Neural cell (in vitro differentiated cells): ENCODE measurements at regions not wholly inside any gene's neighbourhood (a gene's known extent, or its start where the extent isn't known, plus 50 kb on each side); places are given as distances from the start of the nearest gene placed in this dataset.

ENCODE experiments used
- H2AFZ ChIP-seq: fragments of 200-600, 300-800 bp; sonication (generic), shearing (Covaris generic); 2 replicates; pipeline ENCODE4 v1.6.0; 2014; ENCODE audit warnings: low read depth, mild to moderate bottlenecking, antibody characterized with exemption, low read length, moderate library complexity
- H3F3A ChIP-seq: fragments of 200-600 bp; shearing (Covaris generic); 2 replicates; pipeline ENCODE4 v1.6.1; 2016; ENCODE audit warnings: mild to moderate bottlenecking, moderate library complexity, mixed read lengths, antibody characterized with exemption, low read length; ENCODE audit not compliant: insufficient read depth, poor library complexity, severe bottlenecking
- H3K27ac ChIP-seq: fragments of 200-600, 300-800 bp; sonication (generic), shearing (Covaris generic); 2 replicates; pipeline ENCODE4 v1.5.1; 2014; ENCODE audit warnings: mild to moderate bottlenecking, low read length, moderate library complexity
- H3K27me3 ChIP-seq: fragments of 300-800, 200-600 bp; sonication (generic), shearing (Covaris generic); 2 replicates; pipeline ENCODE4 v1.6.0; 2014; ENCODE audit warnings: mild to moderate bottlenecking, low read depth, low read length, moderate library complexity; ENCODE audit not compliant: insufficient read depth
- H3K36me3 ChIP-seq: fragments of 300-800, 200-600 bp; sonication (generic), shearing (Covaris generic); 2 replicates; pipeline ENCODE4 v1.5.1; 2014; ENCODE audit warnings: mild to moderate bottlenecking, antibody characterized with exemption, low read length, moderate library complexity; ENCODE audit not compliant: insufficient read depth
- H3K4me2 ChIP-seq: fragments of 300-800, 200-600 bp; sonication (generic), shearing (Covaris generic); 2 replicates; pipeline ENCODE4 v1.6.0; 2014; ENCODE audit warnings: mild to moderate bottlenecking, low read length
- H3K4me3 ChIP-seq: fragments of 300-800, 200-600 bp; sonication (generic), shearing (Covaris generic); 2 replicates; pipeline ENCODE4 v1.5.1; 2014; ENCODE audit warnings: mild to moderate bottlenecking, low read length, moderate library complexity
- H3K79me2 ChIP-seq: fragments of 200-600 bp; shearing (Covaris generic); replicated peaks from 2 replicates; pipeline ENCODE4 v1.6.0; 2014; ENCODE audit warnings: mild to moderate bottlenecking, low read length, moderate library complexity; ENCODE audit not compliant: insufficient read depth
- H3K9ac ChIP-seq: fragments of 300-800, 200-600 bp; sonication (generic), shearing (Covaris generic); 2 replicates; pipeline ENCODE4 v1.6.1; 2016; ENCODE audit warnings: mild to moderate bottlenecking, low read length, mixed read lengths
- H3K9me2 ChIP-seq: fragments of 200-600 bp; shearing (Covaris generic); 2 replicates; pipeline ENCODE4 v1.6.1; 2016; ENCODE audit warnings: mild to moderate bottlenecking, low read length, mixed read lengths; ENCODE audit not compliant: insufficient read depth
- H3K9me3 ChIP-seq: fragments of 200-600, 300-800 bp; sonication (generic), shearing (Covaris generic); 2 replicates; pipeline ENCODE4 v1.6.1; 2016; ENCODE audit warnings: mild to moderate bottlenecking, mixed run types, low read length, moderate library complexity, mixed read lengths
- H4K20me1 ChIP-seq: fragments of 200-600 bp; shearing (Covaris generic); 2 replicates; pipeline ENCODE4 v1.6.1; 2016; ENCODE audit warnings: mild to moderate bottlenecking, mixed run types; ENCODE audit not compliant: insufficient read depth
- CTCF ChIP-seq: fragments of 450-650 bp; IDR thresholded peaks from 2 replicates; pipeline ENCODE4 v1.5.1; 2014; ENCODE audit warnings: antibody characterized with exemption, mild to moderate bottlenecking, moderate library complexity; ENCODE audit not compliant: poor library complexity, severe bottlenecking
- EP300 ChIP-seq: fragments of 450-650 bp; conservative IDR thresholded peaks from 2 replicates; pipeline ENCODE4 v1.6.1; 2014; ENCODE audit warnings: antibody characterized with exemption, mild to moderate bottlenecking, moderate library complexity; ENCODE audit not compliant: poor library complexity, severe bottlenecking
- EZH2 ChIP-seq: fragments of 200-600, 300-800 bp; shearing (Covaris generic), sonication (generic); IDR thresholded peaks from 2 replicates; pipeline ENCODE4 v1.6.1; 2014; ENCODE audit warnings: antibody characterized with exemption, low read length, borderline replicate concordance, mild to moderate bottlenecking; ENCODE audit not compliant: insufficient read depth, poor library complexity, severe bottlenecking
- MXI1 ChIP-seq: fragments of 450-650 bp; conservative IDR thresholded peaks from 2 replicates; pipeline ENCODE4 v1.6.1; 2014; ENCODE audit warnings: antibody characterized with exemption, mild to moderate bottlenecking; ENCODE audit not compliant: poor library complexity, severe bottlenecking
- POLR2AphosphoS5 ChIP-seq: IDR thresholded peaks from 2 replicates; pipeline ENCODE4 v1.6.1; 2012
- RAD21 ChIP-seq: fragments of 450-650 bp; conservative IDR thresholded peaks from 2 replicates; pipeline ENCODE4 v1.6.1; 2014; ENCODE audit warnings: antibody characterized with exemption, mild to moderate bottlenecking, moderate library complexity
- SMC3 ChIP-seq: fragments of 450-650 bp; conservative IDR thresholded peaks from 2 replicates; pipeline ENCODE4 v1.6.1; 2014; ENCODE audit warnings: antibody characterized with exemption, mild to moderate bottlenecking, moderate library complexity; ENCODE audit not compliant: poor library complexity
- TAF1 ChIP-seq: IDR thresholded peaks from 2 replicates; pipeline ENCODE4 v1.6.1; 2012; ENCODE audit warnings: low read depth
- TF ChIP-seq, protein P1 (sequence below): IDR thresholded peaks from 2 replicates; pipeline ENCODE4 v1.6.1; 2012; ENCODE audit warnings: borderline replicate concordance

GRCh38 chrX:94908171-94908570 lies 1234.2 kb downstream of the FAM133A start:
- Histone ChIP-seq H3K4me3 (no peak overlapping the region), H2AFZ (no peak overlapping the region)

GRCh38 chrX:94908648-94909047 lies 1234.6 kb downstream of the FAM133A start:
- no peaks in the 10 kb centered on the region for H3F3A ChIP-seq
- TF ChIP-seq EP300 (no peak), TAF1 (no peak), MXI1 (no peak)
- TF ChIP-seq, protein P1, sequence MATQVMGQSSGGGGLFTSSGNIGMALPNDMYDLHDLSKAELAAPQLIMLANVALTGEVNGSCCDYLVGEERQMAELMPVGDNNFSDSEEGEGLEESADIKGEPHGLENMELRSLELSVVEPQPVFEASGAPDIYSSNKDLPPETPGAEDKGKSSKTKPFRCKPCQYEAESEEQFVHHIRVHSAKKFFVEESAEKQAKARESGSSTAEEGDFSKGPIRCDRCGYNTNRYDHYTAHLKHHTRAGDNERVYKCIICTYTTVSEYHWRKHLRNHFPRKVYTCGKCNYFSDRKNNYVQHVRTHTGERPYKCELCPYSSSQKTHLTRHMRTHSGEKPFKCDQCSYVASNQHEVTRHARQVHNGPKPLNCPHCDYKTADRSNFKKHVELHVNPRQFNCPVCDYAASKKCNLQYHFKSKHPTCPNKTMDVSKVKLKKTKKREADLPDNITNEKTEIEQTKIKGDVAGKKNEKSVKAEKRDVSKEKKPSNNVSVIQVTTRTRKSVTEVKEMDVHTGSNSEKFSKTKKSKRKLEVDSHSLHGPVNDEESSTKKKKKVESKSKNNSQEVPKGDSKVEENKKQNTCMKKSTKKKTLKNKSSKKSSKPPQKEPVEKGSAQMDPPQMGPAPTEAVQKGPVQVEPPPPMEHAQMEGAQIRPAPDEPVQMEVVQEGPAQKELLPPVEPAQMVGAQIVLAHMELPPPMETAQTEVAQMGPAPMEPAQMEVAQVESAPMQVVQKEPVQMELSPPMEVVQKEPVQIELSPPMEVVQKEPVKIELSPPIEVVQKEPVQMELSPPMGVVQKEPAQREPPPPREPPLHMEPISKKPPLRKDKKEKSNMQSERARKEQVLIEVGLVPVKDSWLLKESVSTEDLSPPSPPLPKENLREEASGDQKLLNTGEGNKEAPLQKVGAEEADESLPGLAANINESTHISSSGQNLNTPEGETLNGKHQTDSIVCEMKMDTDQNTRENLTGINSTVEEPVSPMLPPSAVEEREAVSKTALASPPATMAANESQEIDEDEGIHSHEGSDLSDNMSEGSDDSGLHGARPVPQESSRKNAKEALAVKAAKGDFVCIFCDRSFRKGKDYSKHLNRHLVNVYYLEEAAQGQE: no peak
- H3K4me2 ChIP-seq: no peak overlapping the region
- no peaks in the 10 kb centered on the region for H3K36me3 ChIP-seq
- H3K27ac ChIP-seq: no peak overlapping the region
- no peaks in the 10 kb centered on the region for H3K27me3 ChIP-seq
- no peaks in the 10 kb centered on the region for H3K9me2 ChIP-seq
- no peaks in the 10 kb centered on the region for H3K79me2 ChIP-seq
- H2AFZ ChIP-seq: no peak overlapping the region
- no peaks in the 10 kb centered on the region for H3K9me3 ChIP-seq
- H3K9ac ChIP-seq: no peak overlapping the region
- no peak overlapping the region for H3K4me3 ChIP-seq
- no peaks in the 10 kb centered on the region for H4K20me1 ChIP-seq

More at GRCh38 chrX:94908171-94908570, 1234.2 kb downstream of the FAM133A start:
- no peak overlapping the region for H3K4me2 ChIP-seq
- TF ChIP-seq EZH2 (no peak), TAF1 (no peak)
- H3K9me3 ChIP-seq: no peaks in the 10 kb centered on the region
- H3F3A ChIP-seq: no peaks in the 10 kb centered on the region
- no peaks in the 10 kb centered on the region for H3K79me2 ChIP-seq
- no peaks in the 10 kb centered on the region for H3K36me3 ChIP-seq
- no peaks in the 10 kb centered on the region for H3K27me3 ChIP-seq
- H3K27ac ChIP-seq: no peak overlapping the region
- H4K20me1 ChIP-seq: no peaks in the 10 kb centered on the region
- no peak overlapping the region for H3K9ac ChIP-seq
- no peaks in the 10 kb centered on the region for H3K9me2 ChIP-seq

GRCh38 chrX:94914235-94914634 lies 1240.2 kb downstream of the FAM133A start:
- H3K4me3 ChIP-seq: no peak overlapping the region
- no peak overlapping the region for H3K9ac ChIP-seq
- no peaks in the 10 kb centered on the region for H3K27me3 ChIP-seq
- H3K9me3 ChIP-seq: no peaks in the 10 kb centered on the region
- H3K9me2 ChIP-seq: no peaks in the 10 kb centered on the region
- H3K36me3 ChIP-seq: no peaks in the 10 kb centered on the region
- TF ChIP-seq RAD21 (no peak), EZH2 (no peak), EP300 (no peak), MXI1 (no peak), TAF1 (no peak), CTCF (no peak), POLR2AphosphoS5 (no peak), SMC3 (no peak)
- TF ChIP-seq, protein P1: no peak
- H3K79me2 ChIP-seq: no peaks in the 10 kb centered on the region
- H4K20me1 ChIP-seq: no peaks in the 10 kb centered on the region
- H3K27ac ChIP-seq: no peak overlapping the region
- H2AFZ ChIP-seq: no peak overlapping the region
- H3F3A ChIP-seq: no peaks in the 10 kb centered on the region
- H3K4me2 ChIP-seq: no peak overlapping the region
